HepG2 (cell line): ENCODE measurements at regions not wholly inside any gene's neighbourhood (a gene's known extent, or its start where the extent isn't known, plus 50 kb on each side); places are given as distances from the start of the nearest gene placed in this dataset.

Experiments used
- ATAC-seq: fragments of 200-7000 bp; cut with Tn5 transposase; 3 replicates; pipeline ENCODE4 v1.9.1; 2020; ENCODE audit warnings: mild to moderate bottlenecking, moderate library complexity
- BruUV-seq: library from RNA; stranded (reverse); fragments of 400-500 nt; replicated peaks from 2 replicates; lab custom pipeline; 2021; lab: Mats Ljungman, UMichigan
- CTCF ChIA-PET: fragments of 300-600 bp; formaldehyde crosslinking; extraction: SDS; loops from one replicate; lab custom pipeline; 2021; ENCODE audit warnings: low total read pairs, inconsistent platforms, low intra/inter-chr PET ratio; lab: Yijun Ruan, JAX
- POLR2A ChIA-PET: fragments of 350-600 bp; sonication (Branson Sonifier 250); formaldehyde crosslinking; loops from one replicate; lab custom pipeline; 2020; ENCODE audit warnings: antibody characterized with exemption, inconsistent platforms; lab: Yijun Ruan, JAX
- DNase-seq: peaks from one replicate; pipeline ENCODE4 v3.0.0-alpha.2; 2015; ENCODE audit warnings: low spot score
- FAIRE-seq: peaks from 3 replicates; lab custom pipeline; 2011; peaks lifted over from hg19 to GRCh38; lab: Jason Lieb, UNC
- H2AFZ ChIP-seq: one replicate; pipeline ENCODE4 v1.6.1; 2011; ENCODE audit warnings: low read length, inconsistent platforms
- H3K27ac ChIP-seq: fragments of 300-600 bp; 3 replicates; pipeline ENCODE4 v1.8.0; 2011; ENCODE audit warnings: mixed run types, mild to moderate bottlenecking, mixed read lengths, low read length, inconsistent platforms; ENCODE audit not compliant: insufficient read depth; ENCODE audit errors: extremely low read length
- H3K27me3 ChIP-seq, 2 experiments: fragments of 200-600 bp in 1 of 2; 2 replicates in 1 of 2; 3 replicates in 1 of 2; pipeline versions ENCODE4 v1.6.0 to v1.8.0; 2011; ENCODE audit warnings: low read length in 2 of 2, mild to moderate bottlenecking in 2 of 2, moderate library complexity in 2 of 2, inconsistent platforms in 1 of 2; ENCODE audit not compliant: insufficient read depth in 2 of 2, control insufficient read depth in 1 of 2
- H3K36me3 ChIP-seq, 2 experiments: fragments of 200-600 bp in 1 of 2; replicated peaks in 1 of 2; 2 replicates in 1 of 2; 3 replicates in 1 of 2; pipeline versions ENCODE4 v1.5.1 to v1.8.0; 2011; ENCODE audit warnings: low read length in 2 of 2, inconsistent platforms in 1 of 2; ENCODE audit not compliant: insufficient read depth in 2 of 2, control insufficient read depth in 1 of 2
- H3K4me1 ChIP-seq: 2 replicates; pipeline ENCODE4 v1.5.1; 2012; ENCODE audit warnings: low read length, inconsistent platforms; ENCODE audit not compliant: insufficient read depth
- H3K4me2 ChIP-seq: 2 replicates; pipeline ENCODE4 v1.6.0; 2011; ENCODE audit warnings: low read depth, low read length, inconsistent platforms
- H3K4me3 ChIP-seq, 3 experiments: fragments of 200-600 bp in 1 of 3; sonication (generic), shearing (Covaris generic) in 1 of 3; replicated peaks in 1 of 3; 2 replicates each; pipeline ENCODE4 v1.5.1; 2011 to 2016; ENCODE audit warnings: low read length in 3 of 3, inconsistent platforms in 2 of 3, low read depth in 2 of 3, mild to moderate bottlenecking in 2 of 3, control low read depth in 1 of 3, mixed read lengths in 1 of 3; ENCODE audit not compliant: insufficient read depth in 1 of 3
- H3K79me2 ChIP-seq: one replicate; pipeline ENCODE4 v1.6.1; 2011; ENCODE audit warnings: low read length, inconsistent platforms; ENCODE audit not compliant: insufficient read depth
- H3K9ac ChIP-seq: 2 replicates; pipeline ENCODE4 v1.6.0; 2011; ENCODE audit warnings: mild to moderate bottlenecking, low read depth, low read length, inconsistent platforms; ENCODE audit not compliant: insufficient read depth
- H3K9me3 ChIP-seq: 2 replicates; pipeline ENCODE4 v1.5.1; 2012; ENCODE audit warnings: mild to moderate bottlenecking, low read length
- H4K20me1 ChIP-seq: 2 replicates; pipeline ENCODE4 v1.6.0; 2011; ENCODE audit warnings: inconsistent platforms, mild to moderate bottlenecking, low read length, moderate library complexity; ENCODE audit not compliant: insufficient read depth
- EZH2 ChIP-seq: conservative IDR thresholded peaks from 2 replicates; pipeline ENCODE4 v1.6.1; 2012; ENCODE audit warnings: mild to moderate bottlenecking, low read depth, low read length, moderate library complexity
- JARID2 ChIP-seq: sonication (generic); formaldehyde crosslinking; IDR thresholded peaks from 2 replicates; pipeline ENCODE4 v1.8.1; 2023; ENCODE audit warnings: missing genetic modification reagents, inconsistent platforms; ENCODE audit not compliant: insufficient replicate concordance
- KLF15 ChIP-seq: sonication (generic); formaldehyde crosslinking; IDR thresholded peaks from 2 replicates; pipeline ENCODE4 v1.8.1; 2023; ENCODE audit warnings: borderline replicate concordance, mild to moderate bottlenecking, inconsistent platforms, missing genetic modification reagents, mixed read lengths
- KLF6 ChIP-seq: IDR thresholded peaks from 2 replicates; pipeline ENCODE4 v1.8.0; 2016; ENCODE audit warnings: missing biosample characterization, missing genetic modification reagents
- MIXL1 ChIP-seq: IDR thresholded peaks from 2 replicates; pipeline ENCODE4 v1.6.1; 2016
- ZBTB42 ChIP-seq: sonication (generic); formaldehyde crosslinking; IDR thresholded peaks from 2 replicates; pipeline ENCODE4 v1.5.0; 2020; ENCODE audit warnings: mild to moderate bottlenecking, missing genetic modification reagents
- ZNF207 ChIP-seq: fragments of 450-650 bp; IDR thresholded peaks from 2 replicates; pipeline ENCODE4 v1.6.1; 2016; ENCODE audit warnings: antibody characterized with exemption, borderline replicate concordance
- ZNF225 ChIP-seq: sonication (generic); formaldehyde crosslinking; IDR thresholded peaks from 2 replicates; pipeline ENCODE4 v1.4.0; 2020; ENCODE audit warnings: mild to moderate bottlenecking, missing genetic modification reagents
- ZNF263 ChIP-seq: sonication (generic); formaldehyde crosslinking; IDR thresholded peaks from 2 replicates; pipeline ENCODE4 v1.4.0; 2020; ENCODE audit warnings: missing genetic modification reagents
- ZNF446 ChIP-seq: sonication (generic); formaldehyde crosslinking; IDR thresholded peaks from 2 replicates; pipeline ENCODE4 v1.5.0; 2020; ENCODE audit warnings: mild to moderate bottlenecking, missing genetic modification reagents
- ZNF674 ChIP-seq: sonication (generic); formaldehyde crosslinking; IDR thresholded peaks from 2 replicates; pipeline ENCODE4 v1.5.0; 2020; ENCODE audit warnings: low read depth, mild to moderate bottlenecking, missing genetic modification reagents
- WGBS: methylation state at CpG from one replicate; pipeline ENCODE4 v1.1.6; 2017; ENCODE audit warnings: low lambda C conversion rate; 5-methylcytosine and 5-hydroxymethylcytosine counted together
- in situ Hi-C: cut with HindIII; loops from 2 replicates; pipeline ENCODE4 v1.10.0; 2017; ENCODE audit warnings: low pct_unique_long_range_greater_than_20kb; ENCODE audit not compliant: extremely low pct_ligation_motif_present
- intact Hi-C: fragments of 100-400 bp; cut with micrococcal nuclease; formaldehyde crosslinking; loops from one replicate; pipeline ENCODE4 v1.10.0; 2022; ENCODE audit not compliant: unreplicated experiment
- TF ChIP-seq, protein P1 (sequence below): sonication (generic); formaldehyde crosslinking; IDR thresholded peaks from 2 replicates; pipeline ENCODE4 v1.5.1; 2020; ENCODE audit warnings: mild to moderate bottlenecking, missing genetic modification reagents, moderate library complexity
- TF ChIP-seq, protein P2 (sequence below): IDR thresholded peaks from 2 replicates; pipeline ENCODE4 v1.6.1; 2016; ENCODE audit warnings: low read depth, control low read depth
- TF ChIP-seq, protein P3 (sequence below): sonication (generic); formaldehyde crosslinking; IDR thresholded peaks from 2 replicates; pipeline ENCODE4 v1.4.0; 2020; ENCODE audit warnings: missing genetic modification reagents

DNA sequence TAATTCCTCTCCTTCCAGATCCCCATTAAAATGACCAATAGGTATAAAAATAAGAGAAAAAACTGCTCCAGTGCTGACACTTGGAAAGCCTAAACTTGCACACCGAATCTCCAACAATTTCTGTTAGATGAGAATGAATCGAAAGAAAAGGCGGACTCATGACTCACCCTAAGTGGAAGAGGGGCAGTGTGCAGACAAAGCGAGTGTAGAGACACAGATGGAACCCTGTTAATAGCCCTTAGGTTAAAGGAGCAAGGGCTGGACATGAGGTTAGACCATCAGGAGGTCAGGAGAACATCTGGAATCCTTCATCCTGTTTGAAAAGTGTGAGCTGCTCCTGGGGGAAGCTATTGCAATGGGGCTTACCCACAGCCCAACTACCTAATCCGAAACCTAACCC, 103.4 kb upstream of the GLI3 start (continued):
- TF ChIP-seq, protein P1, sequence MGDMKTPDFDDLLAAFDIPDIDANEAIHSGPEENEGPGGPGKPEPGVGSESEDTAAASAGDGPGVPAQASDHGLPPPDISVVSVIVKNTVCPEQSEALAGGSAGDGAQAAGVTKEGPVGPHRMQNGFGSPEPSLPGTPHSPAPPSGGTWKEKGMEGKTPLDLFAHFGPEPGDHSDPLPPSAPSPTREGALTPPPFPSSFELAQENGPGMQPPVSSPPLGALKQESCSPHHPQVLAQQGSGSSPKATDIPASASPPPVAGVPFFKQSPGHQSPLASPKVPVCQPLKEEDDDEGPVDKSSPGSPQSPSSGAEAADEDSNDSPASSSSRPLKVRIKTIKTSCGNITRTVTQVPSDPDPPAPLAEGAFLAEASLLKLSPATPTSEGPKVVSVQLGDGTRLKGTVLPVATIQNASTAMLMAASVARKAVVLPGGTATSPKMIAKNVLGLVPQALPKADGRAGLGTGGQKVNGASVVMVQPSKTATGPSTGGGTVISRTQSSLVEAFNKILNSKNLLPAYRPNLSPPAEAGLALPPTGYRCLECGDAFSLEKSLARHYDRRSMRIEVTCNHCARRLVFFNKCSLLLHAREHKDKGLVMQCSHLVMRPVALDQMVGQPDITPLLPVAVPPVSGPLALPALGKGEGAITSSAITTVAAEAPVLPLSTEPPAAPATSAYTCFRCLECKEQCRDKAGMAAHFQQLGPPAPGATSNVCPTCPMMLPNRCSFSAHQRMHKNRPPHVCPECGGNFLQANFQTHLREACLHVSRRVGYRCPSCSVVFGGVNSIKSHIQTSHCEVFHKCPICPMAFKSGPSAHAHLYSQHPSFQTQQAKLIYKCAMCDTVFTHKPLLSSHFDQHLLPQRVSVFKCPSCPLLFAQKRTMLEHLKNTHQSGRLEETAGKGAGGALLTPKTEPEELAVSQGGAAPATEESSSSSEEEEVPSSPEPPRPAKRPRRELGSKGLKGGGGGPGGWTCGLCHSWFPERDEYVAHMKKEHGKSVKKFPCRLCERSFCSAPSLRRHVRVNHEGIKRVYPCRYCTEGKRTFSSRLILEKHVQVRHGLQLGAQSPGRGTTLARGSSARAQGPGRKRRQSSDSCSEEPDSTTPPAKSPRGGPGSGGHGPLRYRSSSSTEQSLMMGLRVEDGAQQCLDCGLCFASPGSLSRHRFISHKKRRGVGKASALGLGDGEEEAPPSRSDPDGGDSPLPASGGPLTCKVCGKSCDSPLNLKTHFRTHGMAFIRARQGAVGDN (CRISPR knock-in tag): no peak
- TF ChIP-seq MIXL1 (CRISPR knock-in tag): no peak
- TF ChIP-seq ZNF674 (CRISPR knock-in tag): no peak
- TF ChIP-seq KLF15 (CRISPR knock-in tag): no peak

DNA sequence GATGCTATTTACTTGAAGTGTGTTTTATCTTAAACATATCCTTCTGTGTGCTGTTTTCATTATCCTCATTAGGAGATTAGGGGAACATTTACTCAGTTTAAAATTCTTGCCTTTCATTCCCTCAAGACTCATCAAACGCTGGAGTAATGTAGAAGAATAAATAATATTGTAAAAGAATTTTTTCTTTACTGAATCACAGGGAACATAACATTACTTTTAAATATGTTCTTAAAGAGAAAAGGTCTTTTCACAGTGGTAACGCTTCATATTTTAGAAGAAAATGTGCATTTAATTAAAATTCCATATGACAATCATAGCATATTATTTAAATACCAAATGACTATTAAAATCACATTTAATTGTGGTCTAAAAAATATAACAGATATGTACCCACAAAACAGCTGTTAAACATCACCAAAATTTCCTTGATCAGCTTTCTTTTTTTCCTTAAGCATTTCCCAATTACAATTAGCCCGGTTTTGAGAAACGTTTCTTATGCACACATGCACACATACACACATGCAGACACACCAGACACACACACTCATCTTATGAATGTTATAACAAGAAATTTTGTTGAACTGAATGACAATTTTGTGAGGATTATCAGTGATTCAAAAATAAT, 102.0 kb upstream of the GLI3 start:
- Histone ChIP-seq H3K4me2 (no peak overlapping the region), H3K79me2 (no peaks in the 10 kb centered on the region), H3K27ac (no peak overlapping the region), H3K9me3 (no peaks in the 10 kb centered on the region), H3K36me3 (no peaks in the 10 kb centered on the region), H3K4me1 (no peaks in the 10 kb centered on the region), H3K4me3 (no peak overlapping the region), H2AFZ (no peak overlapping the region), H4K20me1 (no peaks in the 10 kb centered on the region), H3K9ac (no peak overlapping the region), H3K27me3 (no peaks in the 10 kb centered on the region)
- POLR2A ChIA-PET: no interaction called here
- no TSS peak for BruUV-seq
- FAIRE-seq (no peak), ATAC-seq (no peak), DNase-seq (no peak)
- intact Hi-C loops (no loop called here), in situ Hi-C loops (no loop called here)
- TF ChIP-seq ZNF225 (CRISPR knock-in tag) (no peak), KLF6 (CRISPR knock-in tag) (no peak), JARID2 (no peak), ZNF446 (CRISPR knock-in tag) (no peak), ZNF207 (no peak), EZH2 (no peak), ZBTB42 (CRISPR knock-in tag) (no peak), ZNF263 (CRISPR knock-in tag) (no peak)
- TF ChIP-seq, protein P2, sequence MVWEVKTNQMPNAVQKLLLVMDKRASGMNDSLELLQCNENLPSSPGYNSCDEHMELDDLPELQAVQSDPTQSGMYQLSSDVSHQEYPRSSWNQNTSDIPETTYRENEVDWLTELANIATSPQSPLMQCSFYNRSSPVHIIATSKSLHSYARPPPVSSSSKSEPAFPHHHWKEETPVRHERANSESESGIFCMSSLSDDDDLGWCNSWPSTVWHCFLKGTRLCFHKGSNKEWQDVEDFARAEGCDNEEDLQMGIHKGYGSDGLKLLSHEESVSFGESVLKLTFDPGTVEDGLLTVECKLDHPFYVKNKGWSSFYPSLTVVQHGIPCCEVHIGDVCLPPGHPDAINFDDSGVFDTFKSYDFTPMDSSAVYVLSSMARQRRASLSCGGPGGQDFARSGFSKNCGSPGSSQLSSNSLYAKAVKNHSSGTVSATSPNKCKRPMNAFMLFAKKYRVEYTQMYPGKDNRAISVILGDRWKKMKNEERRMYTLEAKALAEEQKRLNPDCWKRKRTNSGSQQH (CRISPR knock-in tag): no peak
- TF ChIP-seq, protein P3, sequence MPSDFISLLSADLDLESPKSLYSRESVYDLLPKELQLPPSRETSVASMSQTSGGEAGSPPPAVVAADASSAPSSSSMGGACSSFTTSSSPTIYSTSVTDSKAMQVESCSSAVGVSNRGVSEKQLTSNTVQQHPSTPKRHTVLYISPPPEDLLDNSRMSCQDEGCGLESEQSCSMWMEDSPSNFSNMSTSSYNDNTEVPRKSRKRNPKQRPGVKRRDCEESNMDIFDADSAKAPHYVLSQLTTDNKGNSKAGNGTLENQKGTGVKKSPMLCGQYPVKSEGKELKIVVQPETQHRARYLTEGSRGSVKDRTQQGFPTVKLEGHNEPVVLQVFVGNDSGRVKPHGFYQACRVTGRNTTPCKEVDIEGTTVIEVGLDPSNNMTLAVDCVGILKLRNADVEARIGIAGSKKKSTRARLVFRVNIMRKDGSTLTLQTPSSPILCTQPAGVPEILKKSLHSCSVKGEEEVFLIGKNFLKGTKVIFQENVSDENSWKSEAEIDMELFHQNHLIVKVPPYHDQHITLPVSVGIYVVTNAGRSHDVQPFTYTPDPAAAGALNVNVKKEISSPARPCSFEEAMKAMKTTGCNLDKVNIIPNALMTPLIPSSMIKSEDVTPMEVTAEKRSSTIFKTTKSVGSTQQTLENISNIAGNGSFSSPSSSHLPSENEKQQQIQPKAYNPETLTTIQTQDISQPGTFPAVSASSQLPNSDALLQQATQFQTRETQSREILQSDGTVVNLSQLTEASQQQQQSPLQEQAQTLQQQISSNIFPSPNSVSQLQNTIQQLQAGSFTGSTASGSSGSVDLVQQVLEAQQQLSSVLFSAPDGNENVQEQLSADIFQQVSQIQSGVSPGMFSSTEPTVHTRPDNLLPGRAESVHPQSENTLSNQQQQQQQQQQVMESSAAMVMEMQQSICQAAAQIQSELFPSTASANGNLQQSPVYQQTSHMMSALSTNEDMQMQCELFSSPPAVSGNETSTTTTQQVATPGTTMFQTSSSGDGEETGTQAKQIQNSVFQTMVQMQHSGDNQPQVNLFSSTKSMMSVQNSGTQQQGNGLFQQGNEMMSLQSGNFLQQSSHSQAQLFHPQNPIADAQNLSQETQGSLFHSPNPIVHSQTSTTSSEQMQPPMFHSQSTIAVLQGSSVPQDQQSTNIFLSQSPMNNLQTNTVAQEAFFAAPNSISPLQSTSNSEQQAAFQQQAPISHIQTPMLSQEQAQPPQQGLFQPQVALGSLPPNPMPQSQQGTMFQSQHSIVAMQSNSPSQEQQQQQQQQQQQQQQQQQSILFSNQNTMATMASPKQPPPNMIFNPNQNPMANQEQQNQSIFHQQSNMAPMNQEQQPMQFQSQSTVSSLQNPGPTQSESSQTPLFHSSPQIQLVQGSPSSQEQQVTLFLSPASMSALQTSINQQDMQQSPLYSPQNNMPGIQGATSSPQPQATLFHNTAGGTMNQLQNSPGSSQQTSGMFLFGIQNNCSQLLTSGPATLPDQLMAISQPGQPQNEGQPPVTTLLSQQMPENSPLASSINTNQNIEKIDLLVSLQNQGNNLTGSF: no peak
- CTCF ChIA-PET: no interaction called here
- 3% methylated on average over 4 of the region's 4 CpGs for WGBS
